ENCODE measurements at regions not wholly inside any gene's neighbourhood (a gene's known extent, or its start where the extent isn't known, plus 50 kb on each side); places are given as distances from the start of the nearest gene placed in this dataset.

GRCh38 chr10:90149563-90149962 is 448.2 kb downstream of the KIF20B start:
- no peak overlapping the region for H3K4me2 ChIP-seq (ENCODE audit: insufficient read depth, low read length, poor library complexity, severe bottlenecking)
- H3K36me3 ChIP-seq (replicated peaks in 1 of 2; ENCODE audit: control insufficient read depth in 2 of 2, insufficient read depth in 2 of 2, low read length in 2 of 2): no peaks in the 10 kb centered on the region
- H3K4me3 ChIP-seq (ENCODE audit: low read length in 2 of 2): no peak overlapping the region
- H2BK15ac ChIP-seq (ENCODE audit: low read length): no peak overlapping the region
- no peaks in the 10 kb centered on the region for H3K9me3 ChIP-seq (replicated peaks in 1 of 2; ENCODE audit: control insufficient read depth in 2 of 2, insufficient read depth in 1 of 2, low read depth in 1 of 2, low read length in 2 of 2)
- no peaks in the 10 kb centered on the region for H3K79me1 ChIP-seq (ENCODE audit: low read depth, low read length)
- no peak overlapping the region for H4K8ac ChIP-seq (ENCODE audit: low read depth, low read length)
- no peak overlapping the region for H3K4ac ChIP-seq (ENCODE audit: low read length)
- H3K27me3 ChIP-seq (ENCODE audit: control insufficient read depth in 3 of 3, insufficient read depth in 3 of 3, low read depth in 1 of 3, low read length in 3 of 3): no peaks in the 10 kb centered on the region
- no CpG with 5 or more reads among the region's 1 CpG for WGBS, 2 donors (ENCODE audit: extremely low coverage in 2 of 2, insufficient read length in 2 of 2, insufficient replicate concordance in 1 of 2)
- no peak overlapping the region for H3K23ac ChIP-seq (ENCODE audit: low read depth, low read length, poor library complexity)
- no peak overlapping the region for H3K27ac ChIP-seq (replicated peaks; ENCODE audit: low read length)
- H2AK5ac ChIP-seq (ENCODE audit: low read depth, low read length): no peak overlapping the region
- no peak overlapping the region for H4K91ac ChIP-seq (ENCODE audit: low read depth, low read length, poor library complexity)
- H3K4me1 ChIP-seq (ENCODE audit: control insufficient read depth in 2 of 2, insufficient read depth in 1 of 2, low read depth in 1 of 2, low read length in 2 of 2): no peaks in the 10 kb centered on the region
- no peak overlapping the region for H2BK120ac ChIP-seq (ENCODE audit: low read depth, low read length)
- H3K18ac ChIP-seq (ENCODE audit: low read length): no peak overlapping the region
- H2BK5ac ChIP-seq (ENCODE audit: low read length): no peak overlapping the region
- DNase-seq (ENCODE audit: low spot score): no peak
- H3K9ac ChIP-seq (ENCODE audit: low read depth, low read length, poor library complexity): no peak overlapping the region
- no peak overlapping the region for H2AFZ ChIP-seq (ENCODE audit: low read length)
- H2BK12ac ChIP-seq (ENCODE audit: low read length): no peak overlapping the region
- no peak overlapping the region for H3K14ac ChIP-seq (ENCODE audit: low read length)

- Histone ChIP-seq H2AFZ (ENCODE audit: low read length) (no peak overlapping the region), H2BK12ac (ENCODE audit: low read length) (no peak overlapping the region), H3K79me1 (ENCODE audit: low read depth, low read length) (no peaks in the 10 kb centered on the region), H3K4me1 (ENCODE audit: control insufficient read depth in 2 of 2, insufficient read depth in 1 of 2, low read depth in 1 of 2, low read length in 2 of 2) (no peaks in the 10 kb centered on the region), H2BK120ac (ENCODE audit: low read depth, low read length) (no peak overlapping the region), H3K14ac (ENCODE audit: low read length) (no peak overlapping the region), H2BK15ac (ENCODE audit: low read length) (no peak overlapping the region), H3K27me3 (ENCODE audit: control insufficient read depth in 3 of 3, insufficient read depth in 3 of 3, low read depth in 1 of 3, low read length in 3 of 3) (no peaks in the 10 kb centered on the region), H3K9me3 (replicated peaks in 1 of 2; ENCODE audit: control insufficient read depth in 2 of 2, insufficient read depth in 1 of 2, low read depth in 1 of 2, low read length in 2 of 2) (no peaks in the 10 kb centered on the region), H3K4me2 (ENCODE audit: insufficient read depth, low read length, poor library complexity, severe bottlenecking) (no peak overlapping the region), H3K36me3 (replicated peaks in 1 of 2; ENCODE audit: control insufficient read depth in 2 of 2, insufficient read depth in 2 of 2, low read length in 2 of 2) (no peaks in the 10 kb centered on the region), H4K91ac (ENCODE audit: low read depth, low read length, poor library complexity) (no peak overlapping the region), H3K18ac (ENCODE audit: low read length) (no peak overlapping the region), H4K8ac (ENCODE audit: low read depth, low read length) (no peak overlapping the region), H3K27ac (replicated peaks; ENCODE audit: low read length) (no peak overlapping the region), H2AK5ac (ENCODE audit: low read depth, low read length) (no peak overlapping the region), H2BK5ac (ENCODE audit: low read length) (no peak overlapping the region), H3K23ac (ENCODE audit: low read depth, low read length, poor library complexity) (no peak overlapping the region), H3K4ac (ENCODE audit: low read length) (no peak overlapping the region), H3K9ac (ENCODE audit: low read depth, low read length, poor library complexity) (no peak overlapping the region), H3K4me3 (ENCODE audit: low read length in 2 of 2) (no peak overlapping the region)
- DNase-seq (ENCODE audit: low spot score): no peak
- WGBS, 2 donors (ENCODE audit: extremely low coverage in 2 of 2, insufficient read length in 2 of 2, insufficient replicate concordance in 1 of 2): no CpG with 5 or more reads among the region's 2 CpGs
Measured at GRCh38 chr10:90162271-90162853, 461.0 kb downstream of the KIF20B start.

- H4K8ac ChIP-seq (ENCODE audit: low read depth, low read length): no peak overlapping the region
- no peaks in the 10 kb centered on the region for H3K36me3 ChIP-seq (replicated peaks in 1 of 2; ENCODE audit: control insufficient read depth in 2 of 2, insufficient read depth in 2 of 2, low read length in 2 of 2)
- no peak overlapping the region for H3K23ac ChIP-seq (ENCODE audit: low read depth, low read length, poor library complexity)
- no peak overlapping the region for H3K14ac ChIP-seq (ENCODE audit: low read length)
- no peak overlapping the region for H2BK15ac ChIP-seq (ENCODE audit: low read length)
- no peaks in the 10 kb centered on the region for H3K9me3 ChIP-seq (replicated peaks in 1 of 2; ENCODE audit: control insufficient read depth in 2 of 2, insufficient read depth in 1 of 2, low read depth in 1 of 2, low read length in 2 of 2)
- H3K9ac ChIP-seq (ENCODE audit: low read depth, low read length, poor library complexity): no peak overlapping the region
- DNase-seq (ENCODE audit: low spot score): no peak
- H2BK120ac ChIP-seq (ENCODE audit: low read depth, low read length): no peak overlapping the region
- H3K4me3 ChIP-seq (ENCODE audit: low read length in 2 of 2): no peak overlapping the region
- no peaks in the 10 kb centered on the region for H3K27me3 ChIP-seq (ENCODE audit: control insufficient read depth in 3 of 3, insufficient read depth in 3 of 3, low read depth in 1 of 3, low read length in 3 of 3)
- no peak overlapping the region for H4K91ac ChIP-seq (ENCODE audit: low read depth, low read length, poor library complexity)
- H3K4ac ChIP-seq (ENCODE audit: low read length): no peak overlapping the region
- H3K79me1 ChIP-seq (ENCODE audit: low read depth, low read length): no peaks in the 10 kb centered on the region
- no peak overlapping the region for H2AFZ ChIP-seq (ENCODE audit: low read length)
- no peak overlapping the region for H3K18ac ChIP-seq (ENCODE audit: low read length)
- no CpG with 5 or more reads among the region's 1 CpG for WGBS, 2 donors (ENCODE audit: extremely low coverage in 2 of 2, insufficient read length in 2 of 2, insufficient replicate concordance in 1 of 2)
- H3K27ac ChIP-seq (replicated peaks; ENCODE audit: low read length): no peak overlapping the region
- H3K4me1 ChIP-seq (ENCODE audit: control insufficient read depth in 2 of 2, insufficient read depth in 1 of 2, low read depth in 1 of 2, low read length in 2 of 2): no peaks in the 10 kb centered on the region
- no peak overlapping the region for H2BK5ac ChIP-seq (ENCODE audit: low read length)
- no peak overlapping the region for H2AK5ac ChIP-seq (ENCODE audit: low read depth, low read length)
- H3K4me2 ChIP-seq (ENCODE audit: insufficient read depth, low read length, poor library complexity, severe bottlenecking): no peak overlapping the region
- no peak overlapping the region for H2BK12ac ChIP-seq (ENCODE audit: low read length)
Measured at GRCh38 chr10:90167174-90168064, 466.0 kb downstream of the KIF20B start.

- no CpG with 5 or more reads among the region's 7 CpGs for WGBS, 2 donors (ENCODE audit: extremely low coverage in 2 of 2, insufficient read length in 2 of 2, insufficient replicate concordance in 1 of 2)
- H3K9ac ChIP-seq (ENCODE audit: low read depth, low read length, poor library complexity): no peak overlapping the region
Measured at GRCh38 chr10:90168244-90168643, 466.9 kb downstream of the KIF20B start.

More at GRCh38 chr10:90168244-90168643, 466.9 kb downstream of the KIF20B start:
- Histone ChIP-seq H3K4ac (ENCODE audit: low read length) (no peak overlapping the region), H3K23ac (ENCODE audit: low read depth, low read length, poor library complexity) (no peak overlapping the region), H3K4me1 (ENCODE audit: control insufficient read depth in 2 of 2, insufficient read depth in 1 of 2, low read depth in 1 of 2, low read length in 2 of 2) (no peaks in the 10 kb centered on the region), H4K91ac (ENCODE audit: low read depth, low read length, poor library complexity) (no peak overlapping the region), H3K4me2 (ENCODE audit: insufficient read depth, low read length, poor library complexity, severe bottlenecking) (no peak overlapping the region), H3K14ac (ENCODE audit: low read length) (no peak overlapping the region), H2AFZ (ENCODE audit: low read length) (no peak overlapping the region), H2AK5ac (ENCODE audit: low read depth, low read length) (no peak overlapping the region), H2BK12ac (ENCODE audit: low read length) (no peak overlapping the region), H3K9me3 (replicated peaks in 1 of 2; ENCODE audit: control insufficient read depth in 2 of 2, insufficient read depth in 1 of 2, low read depth in 1 of 2, low read length in 2 of 2) (no peaks in the 10 kb centered on the region), H3K27me3 (ENCODE audit: control insufficient read depth in 3 of 3, insufficient read depth in 3 of 3, low read depth in 1 of 3, low read length in 3 of 3) (no peaks in the 10 kb centered on the region), H3K4me3 (ENCODE audit: low read length in 2 of 2) (no peak overlapping the region), H3K18ac (ENCODE audit: low read length) (no peak overlapping the region), H3K79me1 (ENCODE audit: low read depth, low read length) (no peaks in the 10 kb centered on the region), H3K27ac (replicated peaks; ENCODE audit: low read length) (no peak overlapping the region), H4K8ac (ENCODE audit: low read depth, low read length) (no peak overlapping the region), H2BK120ac (ENCODE audit: low read depth, low read length) (no peak overlapping the region), H3K36me3 (replicated peaks in 1 of 2; ENCODE audit: control insufficient read depth in 2 of 2, insufficient read depth in 2 of 2, low read length in 2 of 2) (no peaks in the 10 kb centered on the region), H2BK15ac (ENCODE audit: low read length) (no peak overlapping the region), H2BK5ac (ENCODE audit: low read length) (no peak overlapping the region)
- no peak for DNase-seq (ENCODE audit: low spot score)

Data from neuronal stem cell (in vitro differentiated cells).